Fibroblast of lung (primary cell): ENCODE measurements at regions not wholly inside any gene's neighbourhood (a gene's known extent, or its start where the extent isn't known, plus 50 kb on each side); places are given as distances from the start of the nearest gene placed in this dataset.

Experiments
- EZH2 ChIP-seq: IDR thresholded peaks from 2 replicates; pipeline ENCODE4 v1.5.1; 2012; ENCODE audit warnings: low read length, control low read depth, mild to moderate bottlenecking; ENCODE audit errors: missing control alignments
- TF ChIP-seq, protein P1 (sequence below), 2 donors: IDR thresholded peaks in 1 of 2; conservative IDR thresholded peaks in 1 of 2; 1 replicate in 1 of 2; 2 replicates in 1 of 2; pipeline ENCODE4 v1.5.1; 2011 to 2012; ENCODE audit warnings: low read length in 2 of 2, control low read depth in 1 of 2, inconsistent platforms in 1 of 2, low read depth in 1 of 2, mild to moderate bottlenecking in 1 of 2

DNA sequence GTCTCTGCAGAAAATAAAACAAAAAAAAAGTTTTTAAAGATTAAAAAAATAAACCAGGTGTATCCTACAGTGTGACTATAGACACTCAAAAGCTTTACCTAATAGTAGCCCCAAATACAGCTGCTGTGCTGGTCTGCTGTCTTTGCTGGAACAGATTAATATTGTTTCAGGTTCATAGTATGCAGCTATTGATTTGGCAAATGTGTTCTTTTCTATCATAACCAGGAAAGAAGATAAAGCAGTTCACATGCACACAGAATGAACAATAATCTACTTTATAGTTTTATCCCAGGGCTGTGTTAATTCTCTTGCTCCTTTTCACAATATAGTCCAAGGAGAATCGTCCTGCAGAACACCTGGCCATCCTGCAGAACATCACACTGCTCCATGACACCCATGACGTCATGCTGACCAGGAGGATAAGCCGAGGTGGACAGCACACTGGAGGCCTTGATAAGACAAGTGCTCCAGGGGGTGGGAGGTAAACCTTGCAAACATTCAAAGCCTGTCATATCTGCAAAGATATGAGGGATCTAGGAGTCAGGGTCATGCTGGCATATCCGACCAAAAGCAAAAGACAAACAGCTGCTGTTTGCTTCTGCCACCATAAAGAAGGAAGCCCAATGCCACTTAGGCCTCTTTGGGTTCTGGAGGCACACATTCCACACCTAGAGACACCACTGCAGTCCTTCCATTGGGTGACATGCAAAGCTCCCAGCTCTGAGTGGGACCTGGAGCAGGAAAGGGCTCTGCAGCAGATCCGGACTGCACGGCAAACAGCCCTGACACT, 86.1 kb upstream of the SLC2A1 start:
- TF ChIP-seq, protein P1, sequence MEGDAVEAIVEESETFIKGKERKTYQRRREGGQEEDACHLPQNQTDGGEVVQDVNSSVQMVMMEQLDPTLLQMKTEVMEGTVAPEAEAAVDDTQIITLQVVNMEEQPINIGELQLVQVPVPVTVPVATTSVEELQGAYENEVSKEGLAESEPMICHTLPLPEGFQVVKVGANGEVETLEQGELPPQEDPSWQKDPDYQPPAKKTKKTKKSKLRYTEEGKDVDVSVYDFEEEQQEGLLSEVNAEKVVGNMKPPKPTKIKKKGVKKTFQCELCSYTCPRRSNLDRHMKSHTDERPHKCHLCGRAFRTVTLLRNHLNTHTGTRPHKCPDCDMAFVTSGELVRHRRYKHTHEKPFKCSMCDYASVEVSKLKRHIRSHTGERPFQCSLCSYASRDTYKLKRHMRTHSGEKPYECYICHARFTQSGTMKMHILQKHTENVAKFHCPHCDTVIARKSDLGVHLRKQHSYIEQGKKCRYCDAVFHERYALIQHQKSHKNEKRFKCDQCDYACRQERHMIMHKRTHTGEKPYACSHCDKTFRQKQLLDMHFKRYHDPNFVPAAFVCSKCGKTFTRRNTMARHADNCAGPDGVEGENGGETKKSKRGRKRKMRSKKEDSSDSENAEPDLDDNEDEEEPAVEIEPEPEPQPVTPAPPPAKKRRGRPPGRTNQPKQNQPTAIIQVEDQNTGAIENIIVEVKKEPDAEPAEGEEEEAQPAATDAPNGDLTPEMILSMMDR (conservative IDR thresholded peaks at IDR 0.05 in 1 of 2, IDR thresholded peaks at IDR 0.05 in 1 of 2; ENCODE audit: low read depth in 1 of 2, low read length in 2 of 2), result no peak
- no peak for TF ChIP-seq EZH2
